ENCODE measurements at regions not wholly inside any gene's neighbourhood (a gene's known extent, or its start where the extent isn't known, plus 50 kb on each side); places are given as distances from the start of the nearest gene placed in this dataset.
"Not testable (repeated sequence)": the region's sequence is repeated elsewhere in the genome, so short reads cannot be mapped to it uniquely, and the experiment has no call there.

DNA sequence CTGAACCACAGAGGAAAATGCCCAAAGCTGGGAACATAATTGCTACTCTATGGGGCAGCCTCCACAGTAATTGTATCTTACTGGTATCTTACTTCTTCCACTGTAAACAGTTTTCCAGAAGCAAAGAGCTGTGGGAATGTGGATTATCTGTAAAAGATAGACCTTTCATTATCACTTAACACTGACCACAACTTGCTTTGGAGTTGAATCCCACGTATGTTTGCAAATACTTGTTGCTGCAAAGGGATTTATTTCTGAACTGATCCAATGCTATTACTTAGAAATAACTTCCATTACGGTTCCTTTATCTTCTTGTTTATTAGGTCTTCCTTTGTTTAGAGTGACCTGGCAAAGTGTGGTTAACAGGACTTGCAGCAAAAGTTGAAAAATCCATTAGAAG lies 218.1 kb downstream of the KCTD12 start:
- Histone ChIP-seq H3K4me2 (ENCODE audit: extremely low read depth, insufficient read depth, low read length) (no peak overlapping the region), H4K20me1 (ENCODE audit: control insufficient read depth, extremely low read depth, insufficient read depth, low read length) (no peaks in the 10 kb centered on the region), H2AFZ (ENCODE audit: low read length) (no peak overlapping the region), H3K9me3 (ENCODE audit: control insufficient read depth, insufficient read depth, low read depth, low read length) (no peaks in the 10 kb centered on the region), H3K27me3 (ENCODE audit: control insufficient read depth, insufficient read depth, low read length) (no peaks in the 10 kb centered on the region), H3K4me1 (ENCODE audit: control insufficient read depth, extremely low read depth, insufficient read depth, low read length) (no peaks in the 10 kb centered on the region), H3K36me3 (ENCODE audit: control insufficient read depth, insufficient read depth, low read length) (no peaks in the 10 kb centered on the region), H3K27ac (ENCODE audit: insufficient read depth, low read length) (no peak overlapping the region), H3K4me3 (replicated peaks in 1 of 4; ENCODE audit: control extremely low read depth in 1 of 4, insufficient read depth in 1 of 4, low read depth in 3 of 4, low read length in 4 of 4) (no peak overlapping the region), H3K79me2 (ENCODE audit: control insufficient read depth, insufficient read depth, low read length) (no peaks in the 10 kb centered on the region), H3K9ac (ENCODE audit: insufficient read depth, low read length) (no peak overlapping the region)
- TF ChIP-seq, protein P1, sequence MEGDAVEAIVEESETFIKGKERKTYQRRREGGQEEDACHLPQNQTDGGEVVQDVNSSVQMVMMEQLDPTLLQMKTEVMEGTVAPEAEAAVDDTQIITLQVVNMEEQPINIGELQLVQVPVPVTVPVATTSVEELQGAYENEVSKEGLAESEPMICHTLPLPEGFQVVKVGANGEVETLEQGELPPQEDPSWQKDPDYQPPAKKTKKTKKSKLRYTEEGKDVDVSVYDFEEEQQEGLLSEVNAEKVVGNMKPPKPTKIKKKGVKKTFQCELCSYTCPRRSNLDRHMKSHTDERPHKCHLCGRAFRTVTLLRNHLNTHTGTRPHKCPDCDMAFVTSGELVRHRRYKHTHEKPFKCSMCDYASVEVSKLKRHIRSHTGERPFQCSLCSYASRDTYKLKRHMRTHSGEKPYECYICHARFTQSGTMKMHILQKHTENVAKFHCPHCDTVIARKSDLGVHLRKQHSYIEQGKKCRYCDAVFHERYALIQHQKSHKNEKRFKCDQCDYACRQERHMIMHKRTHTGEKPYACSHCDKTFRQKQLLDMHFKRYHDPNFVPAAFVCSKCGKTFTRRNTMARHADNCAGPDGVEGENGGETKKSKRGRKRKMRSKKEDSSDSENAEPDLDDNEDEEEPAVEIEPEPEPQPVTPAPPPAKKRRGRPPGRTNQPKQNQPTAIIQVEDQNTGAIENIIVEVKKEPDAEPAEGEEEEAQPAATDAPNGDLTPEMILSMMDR (conservative IDR thresholded peaks at IDR 0.05 in 1 of 2, IDR thresholded peaks at IDR 0.05 in 1 of 2; ENCODE audit: low read depth in 1 of 2, low read length in 2 of 2), result no peak
- no peak for TF ChIP-seq EZH2 (IDR thresholded peaks at IDR 0.05; ENCODE audit: low read length, missing control alignments)
- no peak for DNase-seq (ENCODE audit: low read depth in 2 of 2)

DNA sequence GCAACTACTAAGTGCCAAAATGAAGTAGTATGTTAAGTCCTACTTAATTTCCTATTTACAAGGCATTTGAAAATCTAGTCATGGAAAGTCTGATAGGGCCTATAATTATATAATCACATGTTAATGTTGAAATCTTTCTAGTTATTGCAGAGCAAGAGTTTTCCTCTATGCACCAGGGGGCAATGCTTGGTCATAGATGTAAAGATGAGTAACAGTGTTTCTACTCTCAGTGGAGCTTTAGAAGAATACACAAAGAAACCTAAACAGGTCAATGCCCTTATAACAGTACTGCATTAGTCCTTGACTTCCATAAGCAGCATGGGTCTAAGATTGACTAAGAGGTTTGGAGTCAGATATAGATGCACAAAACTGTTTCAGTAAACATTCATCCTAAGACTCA lies 218.7 kb downstream of the KCTD12 start:
- Histone ChIP-seq H3K27ac (ENCODE audit: insufficient read depth, low read length) (no peak overlapping the region), H3K9me3 (ENCODE audit: control insufficient read depth, insufficient read depth, low read depth, low read length) (no peaks in the 10 kb centered on the region), H4K20me1 (ENCODE audit: control insufficient read depth, extremely low read depth, insufficient read depth, low read length) (no peaks in the 10 kb centered on the region), H3K4me1 (ENCODE audit: control insufficient read depth, extremely low read depth, insufficient read depth, low read length) (no peaks in the 10 kb centered on the region), H3K4me2 (ENCODE audit: extremely low read depth, insufficient read depth, low read length) (no peak overlapping the region), H3K79me2 (ENCODE audit: control insufficient read depth, insufficient read depth, low read length) (no peaks in the 10 kb centered on the region), H3K4me3 (replicated peaks in 1 of 4; ENCODE audit: control extremely low read depth in 1 of 4, insufficient read depth in 1 of 4, low read depth in 3 of 4, low read length in 4 of 4) (no peak overlapping the region), H2AFZ (ENCODE audit: low read length) (no peak overlapping the region), H3K9ac (ENCODE audit: insufficient read depth, low read length) (no peak overlapping the region), H3K27me3 (ENCODE audit: control insufficient read depth, insufficient read depth, low read length) (no peaks in the 10 kb centered on the region), H3K36me3 (ENCODE audit: control insufficient read depth, insufficient read depth, low read length) (no peaks in the 10 kb centered on the region)
- TF ChIP-seq, protein P1 (conservative IDR thresholded peaks at IDR 0.05 in 1 of 2, IDR thresholded peaks at IDR 0.05 in 1 of 2; ENCODE audit: low read depth in 1 of 2, low read length in 2 of 2), result peak; percentile 48 to 57
- no peak for TF ChIP-seq EZH2 (IDR thresholded peaks at IDR 0.05; ENCODE audit: low read length, missing control alignments)
- DNase-seq (ENCODE audit: low read depth in 2 of 2), result peak; percentile 42 to 87

DNA sequence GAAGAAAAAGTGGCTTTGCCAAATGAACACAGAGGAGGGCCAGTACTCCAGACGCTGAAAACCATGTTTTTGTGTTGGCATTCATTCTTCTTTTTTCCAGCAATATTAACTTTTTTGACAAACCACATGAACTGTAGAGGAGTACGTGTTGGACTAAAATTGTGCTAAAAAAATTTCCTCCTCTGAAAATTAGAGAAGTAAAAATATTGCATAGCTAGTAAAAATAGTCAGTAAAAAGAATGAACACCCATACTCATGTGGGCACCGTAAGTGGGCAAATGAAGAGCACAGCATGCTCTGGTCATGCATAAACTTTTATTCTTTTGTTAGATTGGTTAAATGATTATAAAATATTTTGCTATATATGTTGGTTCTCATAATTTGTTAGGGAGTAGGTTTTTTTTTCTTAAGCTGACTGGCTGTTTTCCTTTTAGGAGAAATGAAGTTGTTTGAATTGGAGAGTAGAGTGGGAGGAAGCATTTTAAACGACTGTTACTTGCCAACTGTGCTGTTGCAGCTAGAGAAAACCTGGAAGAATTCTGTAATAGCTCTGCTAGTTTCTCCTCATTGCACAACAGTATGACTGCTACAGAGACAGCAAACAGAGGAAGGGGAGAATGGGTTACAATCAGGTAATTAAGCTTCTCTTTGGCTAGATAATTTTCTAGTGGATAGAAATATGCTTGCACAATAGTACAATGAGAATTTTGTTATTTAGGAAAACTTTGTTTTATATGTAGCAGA lies 222.4 kb downstream of the KCTD12 start:
- Histone ChIP-seq H3K36me3 (ENCODE audit: control insufficient read depth, insufficient read depth, low read length) (no peaks in the 10 kb centered on the region), H3K9me3 (ENCODE audit: control insufficient read depth, insufficient read depth, low read depth, low read length) (no peaks in the 10 kb centered on the region), H3K27ac (ENCODE audit: insufficient read depth, low read length) (no peak overlapping the region), H3K4me1 (ENCODE audit: control insufficient read depth, extremely low read depth, insufficient read depth, low read length) (no peaks in the 10 kb centered on the region), H4K20me1 (ENCODE audit: control insufficient read depth, extremely low read depth, insufficient read depth, low read length) (no peaks in the 10 kb centered on the region), H3K9ac (ENCODE audit: insufficient read depth, low read length) (no peak overlapping the region), H3K4me3 (replicated peaks in 1 of 4; ENCODE audit: control extremely low read depth in 1 of 4, insufficient read depth in 1 of 4, low read depth in 3 of 4, low read length in 4 of 4) (no peak overlapping the region), H3K4me2 (ENCODE audit: extremely low read depth, insufficient read depth, low read length) (no peak overlapping the region), H3K27me3 (ENCODE audit: control insufficient read depth, insufficient read depth, low read length) (no peaks in the 10 kb centered on the region), H3K79me2 (ENCODE audit: control insufficient read depth, insufficient read depth, low read length) (no peaks in the 10 kb centered on the region), H2AFZ (ENCODE audit: low read length) (no peak overlapping the region)
- DNase-seq (ENCODE audit: low read depth in 2 of 2), result peak in 1 of 2 donors; percentile 72
- TF ChIP-seq, protein P1 (conservative IDR thresholded peaks at IDR 0.05 in 1 of 2, IDR thresholded peaks at IDR 0.05 in 1 of 2; ENCODE audit: low read depth in 1 of 2, low read length in 2 of 2), result no peak
- no peak for TF ChIP-seq EZH2 (IDR thresholded peaks at IDR 0.05; ENCODE audit: low read length, missing control alignments)

DNA sequence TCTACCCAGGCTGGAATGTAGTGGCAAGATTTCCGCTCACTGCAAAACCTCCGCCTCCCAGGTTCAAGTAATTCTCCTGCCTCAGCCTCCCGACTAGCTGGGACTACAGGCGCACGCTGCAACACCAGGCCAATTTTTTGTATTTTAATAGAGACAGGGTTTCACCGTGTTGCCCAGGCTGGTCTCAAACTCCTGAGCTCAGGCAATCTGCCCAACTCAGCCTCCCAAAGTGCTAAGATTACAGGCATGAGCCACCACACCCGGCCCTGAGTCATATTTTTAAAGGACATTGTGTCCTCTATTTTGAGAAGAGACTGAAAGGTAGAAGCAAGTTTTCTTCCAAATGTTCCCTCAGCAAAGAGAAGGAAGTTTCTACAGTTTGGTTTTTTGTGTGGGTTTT lies 227.1 kb downstream of the KCTD12 start:
- H3K27me3 ChIP-seq (ENCODE audit: control insufficient read depth, insufficient read depth, low read length); H3K4me2 ChIP-seq (ENCODE audit: extremely low read depth, insufficient read depth, low read length); H3K36me3 ChIP-seq (ENCODE audit: control insufficient read depth, insufficient read depth, low read length); H3K4me1 ChIP-seq (ENCODE audit: control insufficient read depth, extremely low read depth, insufficient read depth, low read length); H3K27ac ChIP-seq (ENCODE audit: insufficient read depth, low read length); H3K4me3 ChIP-seq (replicated peaks in 1 of 4; ENCODE audit: control extremely low read depth in 1 of 4, insufficient read depth in 1 of 4, low read depth in 3 of 4, low read length in 4 of 4); H3K9ac ChIP-seq (ENCODE audit: insufficient read depth, low read length); H3K79me2 ChIP-seq (ENCODE audit: control insufficient read depth, insufficient read depth, low read length); H2AFZ ChIP-seq (ENCODE audit: low read length); H3K9me3 ChIP-seq (ENCODE audit: control insufficient read depth, insufficient read depth, low read depth, low read length); H4K20me1 ChIP-seq (ENCODE audit: control insufficient read depth, extremely low read depth, insufficient read depth, low read length): not testable (repeated sequence)
- DNase-seq (ENCODE audit: low read depth in 2 of 2), result peak in 1 of 2 donors; percentile 31

Data from fibroblast of lung (primary cell).